Smooth muscle cell (in vitro differentiated cells): ENCODE measurements at regions not wholly inside any gene's neighbourhood (a gene's known extent, or its start where the extent isn't known, plus 50 kb on each side); places are given as distances from the start of the nearest gene placed in this dataset.

ENCODE experiments used
- DNase-seq: peaks from one replicate; lab custom pipeline; 2025; ENCODE audit not compliant: unreplicated experiment; lab: John Stamatoyannopoulos, UW
- H2AFZ ChIP-seq: fragments of 200-600 bp; sonication (generic); 2 replicates; pipeline ENCODE4 v1.6.0; 2016; ENCODE audit warnings: antibody characterized with exemption, low read depth, mild to moderate bottlenecking
- H3F3A ChIP-seq: fragments of 200-600 bp; sonication (generic); 2 replicates; pipeline ENCODE4 v1.6.0; 2017; ENCODE audit warnings: antibody characterized with exemption, low read depth
- H3K27ac ChIP-seq: fragments of 200-600 bp; sonication (generic); 2 replicates; pipeline ENCODE4 v1.5.1; 2016; ENCODE audit warnings: low read depth, mild to moderate bottlenecking
- H3K27me3 ChIP-seq: fragments of 200-600 bp; sonication (generic); 2 replicates; pipeline ENCODE4 v1.6.1; 2016; ENCODE audit warnings: low read depth, mild to moderate bottlenecking
- H3K36me3 ChIP-seq: fragments of 200-600 bp; sonication (generic); 2 replicates; pipeline ENCODE4 v1.5.1; 2016; ENCODE audit warnings: low read depth
- H3K4me1 ChIP-seq: fragments of 200-600 bp; sonication (generic); 2 replicates; pipeline ENCODE4 v1.5.1; 2016; ENCODE audit warnings: low read depth
- H3K4me2 ChIP-seq: fragments of 200-600 bp; sonication (generic); 2 replicates; pipeline ENCODE4 v1.6.0; 2016; ENCODE audit warnings: mild to moderate bottlenecking
- H3K4me3 ChIP-seq: fragments of 200-600 bp; sonication (generic); 2 replicates; pipeline ENCODE4 v1.5.1; 2016; ENCODE audit warnings: mild to moderate bottlenecking
- H3K79me2 ChIP-seq: fragments of 200-600 bp; sonication (generic); 2 replicates; pipeline ENCODE4 v1.6.0; 2016; ENCODE audit warnings: low read depth, mild to moderate bottlenecking
- H3K9ac ChIP-seq: fragments of 200-600 bp; sonication (generic); 2 replicates; pipeline ENCODE4 v1.6.0; 2016; ENCODE audit warnings: low read depth
- H3K9me3 ChIP-seq: fragments of 200-600 bp; sonication (generic); replicated peaks from 2 replicates; pipeline ENCODE4 v1.5.1; 2016; ENCODE audit warnings: low read depth
- H4K20me1 ChIP-seq: fragments of 200-600 bp; sonication (generic); 2 replicates; pipeline ENCODE4 v1.6.0; 2016; ENCODE audit warnings: low read depth
- CTCF ChIP-seq: fragments of 200-600 bp; sonication (generic); IDR thresholded peaks from 2 replicates; pipeline ENCODE4 v1.5.1; 2017; ENCODE audit warnings: borderline replicate concordance, mild to moderate bottlenecking, antibody characterized with exemption; ENCODE audit not compliant: insufficient read depth, poor library complexity, severe bottlenecking
- WGBS: methylation state at CpG from one replicate; pipeline ENCODE4 v1.1.7; 2016; ENCODE audit warnings: low lambda C conversion rate; 5-methylcytosine and 5-hydroxymethylcytosine counted together

GRCh38 chr15:20361091-20361490 is 180.5 kb downstream of the GOLGA6L6 start:
- Histone ChIP-seq H3K27ac (no peak overlapping the region), H2AFZ (no peak overlapping the region), H3K79me2 (no peaks in the 10 kb centered on the region), H3K27me3 (no peaks in the 10 kb centered on the region), H3K9me3 (peaks cover 60% of the 10 kb centered on the region), H3K4me3 (no peak overlapping the region), H3K4me1 (no peaks in the 10 kb centered on the region), H3F3A (no peaks in the 10 kb centered on the region), H3K4me2 (no peak overlapping the region), H3K9ac (no peak overlapping the region), H4K20me1 (no peaks in the 10 kb centered on the region), H3K36me3 (no peaks in the 10 kb centered on the region)
- no peak for TF ChIP-seq CTCF
- no peak for DNase-seq

GRCh38 chr15:20358779-20359414 is 182.7 kb downstream of the GOLGA6L6 start:
- Histone ChIP-seq H3K9ac (no peak overlapping the region), H3F3A (no peaks in the 10 kb centered on the region), H3K4me2 (no peak overlapping the region), H3K36me3 (no peaks in the 10 kb centered on the region), H3K27ac (no peak overlapping the region), H3K4me1 (no peaks in the 10 kb centered on the region), H3K27me3 (no peaks in the 10 kb centered on the region), H3K79me2 (no peaks in the 10 kb centered on the region), H4K20me1 (no peaks in the 10 kb centered on the region), H2AFZ (no peak overlapping the region), H3K4me3 (no peak overlapping the region), H3K9me3 (peaks cover 61% of the 10 kb centered on the region)
- WGBS = 71% methylated on average over 17 of the region's 17 CpGs
- TF ChIP-seq CTCF = no peak
- no peak for DNase-seq

GRCh38 chr15:20358066-20358778 is 183.4 kb downstream of the GOLGA6L6 start:
- peaks cover 61% of the 10 kb centered on the region for H3K9me3 ChIP-seq
- no peaks in the 10 kb centered on the region for H4K20me1 ChIP-seq
- no peaks in the 10 kb centered on the region for H3F3A ChIP-seq
- no peaks in the 10 kb centered on the region for H3K79me2 ChIP-seq
- H3K4me1 ChIP-seq = no peaks in the 10 kb centered on the region
- no peak overlapping the region for H3K27ac ChIP-seq
- H3K36me3 ChIP-seq = no peaks in the 10 kb centered on the region
- H3K4me3 ChIP-seq = no peak overlapping the region
- no peak for TF ChIP-seq CTCF
- DNase-seq = no peak
- H3K4me2 ChIP-seq = no peak overlapping the region
- no peaks in the 10 kb centered on the region for H3K27me3 ChIP-seq
- WGBS = 87% methylated on average over 28 of the region's 28 CpGs
- H3K9ac ChIP-seq = no peak overlapping the region
- no peak overlapping the region for H2AFZ ChIP-seq
